PC-9 (cell line): ENCODE measurements at regions not wholly inside any gene's neighbourhood (a gene's known extent, or its start where the extent isn't known, plus 50 kb on each side); places are given as distances from the start of the nearest gene placed in this dataset.

Source experiments
- BruUV-seq: library from RNA; stranded (reverse); fragments of 400-500 nt; replicated peaks from 2 replicates; lab custom pipeline; 2021; lab: Mats Ljungman, UMichigan
- CTCF ChIA-PET: fragments of 300-600 bp; sonication (Branson Sonifier 250); formaldehyde crosslinking; loops from one replicate; lab custom pipeline; 2022; ENCODE audit warnings: antibody characterized with exemption; lab: Charles Lee
- POLR2A ChIA-PET: fragments of 300-600 bp; sonication (Branson Sonifier 250); formaldehyde crosslinking; loops from one replicate; lab custom pipeline; 2022; ENCODE audit warnings: antibody characterized with exemption; ENCODE audit not compliant: unreplicated experiment; lab: Charles Lee
- DNase-seq, 2 experiments: peaks; one replicate each; pipeline versions ENCODE4 v3.0.0 to v3.0.0-alpha.2; 2015 to 2022; ENCODE audit warnings: mixed read lengths in 1 of 2
- H2AFZ ChIP-seq: fragments of 200-600 bp; sonication (generic); 2 replicates; pipeline ENCODE4 v1.8.1; 2017; ENCODE audit warnings: antibody characterized with exemption
- H3F3A ChIP-seq: fragments of 200-600 bp; sonication (generic); 2 replicates; pipeline ENCODE4 v1.8.1; 2017; ENCODE audit warnings: antibody characterized with exemption, mild to moderate bottlenecking, low read depth; ENCODE audit not compliant: insufficient read depth
- H3K27ac ChIP-seq: fragments of 200-600 bp; sonication (generic); 2 replicates; pipeline ENCODE4 v1.6.1; 2016; ENCODE audit warnings: mixed run types
- H3K27me3 ChIP-seq: fragments of 200-600 bp; sonication (generic); 2 replicates; pipeline ENCODE4 v1.6.1; 2016; ENCODE audit warnings: low read depth, mixed run types; ENCODE audit not compliant: insufficient read depth
- H3K36me3 ChIP-seq: fragments of 200-600 bp; sonication (generic); 2 replicates; pipeline ENCODE4 v1.6.1; 2016; ENCODE audit warnings: low read depth, mixed run types
- H3K4me1 ChIP-seq: fragments of 200-600 bp; sonication (generic); replicated peaks from 2 replicates; pipeline ENCODE4 v1.6.1; 2016; ENCODE audit warnings: mixed run types; ENCODE audit not compliant: insufficient read depth
- H3K4me2 ChIP-seq: fragments of 200-600 bp; sonication (generic); 2 replicates; pipeline ENCODE4 v1.6.1; 2017; ENCODE audit warnings: mixed run types
- H3K4me3 ChIP-seq: fragments of 200-600 bp; sonication (generic); 2 replicates; pipeline ENCODE4 v1.6.1; 2016; ENCODE audit warnings: mixed run types
- H3K79me2 ChIP-seq: fragments of 200-600 bp; sonication (generic); 2 replicates; pipeline ENCODE4 v1.6.1; 2017; ENCODE audit warnings: low read depth, mixed run types
- H3K9me2 ChIP-seq: fragments of 200-600 bp; sonication (generic); 2 replicates; pipeline ENCODE4 v1.8.1; 2017; ENCODE audit warnings: mild to moderate bottlenecking; ENCODE audit not compliant: insufficient read depth
- H3K9me3 ChIP-seq: fragments of 200-600 bp; sonication (generic); 2 replicates; pipeline ENCODE4 v1.8.1; 2016; ENCODE audit warnings: low read depth; ENCODE audit not compliant: insufficient read depth
- H4K20me1 ChIP-seq: fragments of 200-600 bp; sonication (generic); 2 replicates; pipeline ENCODE4 v1.8.1; 2017; ENCODE audit not compliant: insufficient read depth
- CTCF ChIP-seq: fragments of 200-600 bp; sonication (generic); conservative IDR thresholded peaks from 2 replicates; pipeline ENCODE4 v1.6.1; 2017; ENCODE audit warnings: mixed run types, antibody characterized with exemption, mild to moderate bottlenecking, moderate library complexity
- EZH2 ChIP-seq: fragments of 200-600 bp; sonication (generic); IDR thresholded peaks from 2 replicates; pipeline ENCODE4 v1.8.0; 2017; ENCODE audit warnings: antibody characterized with exemption, low read depth
- intact Hi-C: fragments of 100-400 bp; cut with micrococcal nuclease; formaldehyde crosslinking; loops from one replicate; pipeline ENCODE4 v1.10.0; 2022; ENCODE audit not compliant: unreplicated experiment

GRCh38 chr5:13591621-13592020, 352.9 kb downstream of the DNAH5 start:
- intact Hi-C loops = loop anchor here (1.0 kb wide), 1 partner anchor 15 kb away; no protein-coding TSS in a partner anchor
- peaks cover 4% of the 10 kb centered on the region; the same call in 1 of the 2 replicates for H3K4me1 ChIP-seq
- H3K4me3 ChIP-seq = no peak overlapping the region
- ChIA-PET CTCF (no interaction called here), POLR2A (no interaction called here)
- H3K79me2 ChIP-seq = no peaks in the 10 kb centered on the region
- H3F3A ChIP-seq = no peaks in the 10 kb centered on the region
- no peak overlapping the region for H3K27ac ChIP-seq
- H3K9me2 ChIP-seq = no peaks in the 10 kb centered on the region
- peak in 1 of 2 experiments; percentile 25 for DNase-seq
- BruUV-seq = no TSS peak
- H4K20me1 ChIP-seq = no peaks in the 10 kb centered on the region
- no peaks in the 10 kb centered on the region for H3K36me3 ChIP-seq
- TF ChIP-seq CTCF (no peak), EZH2 (no peak)
- H3K27me3 ChIP-seq = no peaks in the 10 kb centered on the region
- no peak overlapping the region for H2AFZ ChIP-seq
- H3K9me3 ChIP-seq = 0 out of 2 replicates have a peak, but pooled peaks cover 8% of the 10 kb centered on the region
- no peak overlapping the region for H3K4me2 ChIP-seq

GRCh38 chr5:13585324-13585723, 359.2 kb downstream of the DNAH5 start:
- no peaks in the 10 kb centered on the region for H4K20me1 ChIP-seq
- H3K27ac ChIP-seq = no peak overlapping the region
- no peak overlapping the region for H3K4me2 ChIP-seq
- H3K9me3 ChIP-seq = peaks cover 4% of the 10 kb centered on the region; the same call in 1 of the 2 replicates
- no peaks in the 10 kb centered on the region for H3K79me2 ChIP-seq
- no peaks in the 10 kb centered on the region for H3K4me1 ChIP-seq
- no peaks in the 10 kb centered on the region for H3K9me2 ChIP-seq
- TF ChIP-seq EZH2 (no peak), CTCF (no peak)
- H3K27me3 ChIP-seq = no peaks in the 10 kb centered on the region
- H3F3A ChIP-seq = no peaks in the 10 kb centered on the region
- no TSS peak for BruUV-seq
- ChIA-PET POLR2A (no interaction called here), CTCF (no interaction called here)
- DNase-seq = no peak
- H2AFZ ChIP-seq = no peak overlapping the region
- intact Hi-C loops = no loop called here
- no peaks in the 10 kb centered on the region for H3K36me3 ChIP-seq
- H3K4me3 ChIP-seq = no peak overlapping the region

GRCh38 chr5:13581914-13582313, 362.6 kb downstream of the DNAH5 start:
- Histone ChIP-seq H3K27me3 (no peaks in the 10 kb centered on the region), H3K4me1 (no peaks in the 10 kb centered on the region), H2AFZ (no peak overlapping the region), H3K79me2 (no peaks in the 10 kb centered on the region), H3K4me3 (no peak overlapping the region), H3K4me2 (no peak overlapping the region), H3K9me3 (no peaks in the 10 kb centered on the region; the same call in 1 of the 2 replicates), H3K36me3 (no peaks in the 10 kb centered on the region), H3K9me2 (no peaks in the 10 kb centered on the region), H4K20me1 (no peaks in the 10 kb centered on the region), H3K27ac (no peak overlapping the region), H3F3A (no peaks in the 10 kb centered on the region)
- POLR2A ChIA-PET = no interaction called here
- CTCF ChIA-PET = no interaction called here
- no peak for DNase-seq
- no peak for TF ChIP-seq EZH2
- no peak for TF ChIP-seq CTCF
- no TSS peak for BruUV-seq
- intact Hi-C loops = no loop called here
